Sigmoid colon (tissue), 4 donors: ENCODE measurements at regions not wholly inside any gene's neighbourhood (a gene's known extent, or its start where the extent isn't known, plus 50 kb on each side); places are given as distances from the start of the nearest gene placed in this dataset.

Source experiments
- EP300 ChIP-seq, 4 donors: sonication (generic); formaldehyde crosslinking; IDR thresholded peaks; one replicate each; pipeline ENCODE4 v1.6.1; 2017; ENCODE audit warnings: antibody characterized with exemption in 4 of 4
- POLR2A ChIP-seq, 2 donors: fragments of 450-650 bp; IDR thresholded peaks; one replicate each; pipeline ENCODE4 v1.6.1; 2016; ENCODE audit warnings: antibody characterized with exemption in 2 of 2, mild to moderate bottlenecking in 2 of 2, moderate library complexity in 2 of 2
- POLR2AphosphoS5 ChIP-seq, 4 donors: sonication (generic); formaldehyde crosslinking; IDR thresholded peaks; one replicate each; pipeline ENCODE4 v1.6.1; 2017; ENCODE audit warnings: antibody characterized with exemption in 4 of 4
- TF ChIP-seq, protein P1 (sequence below), 4 experiments: fragments of 450-650 bp in 3 of 4; fragments of 200-600 bp in 1 of 4; IDR thresholded peaks; one replicate each; pipeline ENCODE4 v1.5.1; 2016 to 2019; ENCODE audit warnings: antibody characterized with exemption in 4 of 4, mild to moderate bottlenecking in 3 of 4, moderate library complexity in 2 of 4

DNA sequence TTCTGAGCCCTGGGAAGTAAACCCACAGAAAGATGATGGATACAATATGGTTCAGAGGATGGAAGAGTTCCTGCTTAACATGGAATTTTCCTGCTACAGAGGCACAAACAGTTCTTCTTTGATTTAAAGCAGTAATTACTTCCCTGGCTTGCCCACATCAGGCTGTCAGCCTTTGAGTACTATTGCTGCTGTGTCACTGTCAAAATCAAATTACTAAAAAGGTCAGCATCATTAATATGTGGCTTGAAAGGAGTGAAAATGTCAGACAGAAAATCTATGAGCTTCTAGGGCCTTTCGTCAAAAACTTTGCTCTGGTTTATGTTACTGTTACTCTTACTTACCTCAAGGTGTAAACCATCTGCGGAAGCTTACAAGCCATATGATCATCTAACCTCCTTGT is 98.6 kb upstream of the DPT start:
- TF ChIP-seq, protein P1, sequence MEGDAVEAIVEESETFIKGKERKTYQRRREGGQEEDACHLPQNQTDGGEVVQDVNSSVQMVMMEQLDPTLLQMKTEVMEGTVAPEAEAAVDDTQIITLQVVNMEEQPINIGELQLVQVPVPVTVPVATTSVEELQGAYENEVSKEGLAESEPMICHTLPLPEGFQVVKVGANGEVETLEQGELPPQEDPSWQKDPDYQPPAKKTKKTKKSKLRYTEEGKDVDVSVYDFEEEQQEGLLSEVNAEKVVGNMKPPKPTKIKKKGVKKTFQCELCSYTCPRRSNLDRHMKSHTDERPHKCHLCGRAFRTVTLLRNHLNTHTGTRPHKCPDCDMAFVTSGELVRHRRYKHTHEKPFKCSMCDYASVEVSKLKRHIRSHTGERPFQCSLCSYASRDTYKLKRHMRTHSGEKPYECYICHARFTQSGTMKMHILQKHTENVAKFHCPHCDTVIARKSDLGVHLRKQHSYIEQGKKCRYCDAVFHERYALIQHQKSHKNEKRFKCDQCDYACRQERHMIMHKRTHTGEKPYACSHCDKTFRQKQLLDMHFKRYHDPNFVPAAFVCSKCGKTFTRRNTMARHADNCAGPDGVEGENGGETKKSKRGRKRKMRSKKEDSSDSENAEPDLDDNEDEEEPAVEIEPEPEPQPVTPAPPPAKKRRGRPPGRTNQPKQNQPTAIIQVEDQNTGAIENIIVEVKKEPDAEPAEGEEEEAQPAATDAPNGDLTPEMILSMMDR (IDR thresholded peaks at IDR 0.05) = no peak
- no peak for TF ChIP-seq POLR2A (IDR thresholded peaks at IDR 0.05)
- peak; percentile 49 to 87 (median 68) for TF ChIP-seq POLR2AphosphoS5 (IDR thresholded peaks at IDR 0.05)
- TF ChIP-seq EP300 (IDR thresholded peaks at IDR 0.05) = peak in 1 of 4 donors; percentile 53
